Right lobe of liver (tissue), 6 donors: ENCODE measurements at regions not wholly inside any gene's neighbourhood (a gene's known extent, or its start where the extent isn't known, plus 50 kb on each side); places are given as distances from the start of the nearest gene placed in this dataset.

Experiments used
- ATAC-seq, 4 donors: fragments of 200-7000 bp; cut with Tn5 transposase; one replicate each; pipeline ENCODE4 v1.9.1; 2020; ENCODE audit warnings: mild to moderate bottlenecking in 4 of 4, moderate library complexity in 4 of 4
- DNase-seq, 3 donors: peaks; one replicate each; pipeline ENCODE4 v3.0.0-alpha.2; 2020
- H3K27ac ChIP-seq, 3 donors: fragments of 200-600 bp; one replicate each; pipeline ENCODE4 v1.8.0; 2022
- H3K27me3 ChIP-seq, 2 donors: fragments of 200-600 bp; one replicate each; pipeline ENCODE4 v1.8.0; 2022
- H3K36me3 ChIP-seq, 4 donors: fragments of 200-600 bp; sonication (generic) in 1 of 4; one replicate each; pipeline versions ENCODE4 v1.5.1 to v1.8.0; 2017 to 2022; ENCODE audit warnings: control low read depth in 1 of 4
- H3K4me1 ChIP-seq, 4 donors: fragments of 200-600 bp; sonication (generic) in 1 of 4; one replicate each; pipeline versions ENCODE4 v1.5.1 to v1.8.0; 2017 to 2022; ENCODE audit warnings: control low read depth in 1 of 4
- H3K4me3 ChIP-seq, 3 donors: fragments of 200-600 bp; one replicate each; pipeline ENCODE4 v1.8.0; 2022
- H3K9me3 ChIP-seq, 4 donors: fragments of 200-600 bp; sonication (generic) in 1 of 4; one replicate each; pipeline versions ENCODE4 v1.5.1 to v1.8.0; 2017 to 2022; ENCODE audit warnings: control low read depth in 1 of 4
- CTCF ChIP-seq, 4 donors: fragments of 200-600 bp in 3 of 4; fragments of 450-650 bp in 1 of 4; IDR thresholded peaks; one replicate each; pipeline versions ENCODE4 v1.5.1 to v1.8.0; 2016 to 2022; ENCODE audit warnings: antibody characterized with exemption in 4 of 4, mild to moderate bottlenecking in 2 of 4
- POLR2A ChIP-seq: fragments of 450-650 bp; IDR thresholded peaks from one replicate; pipeline ENCODE4 v1.6.1; 2017; ENCODE audit warnings: antibody characterized with exemption, mild to moderate bottlenecking
- WGBS: methylation state at CpG from one replicate; pipeline ENCODE4 v1.1.6; 2018; ENCODE audit warnings: low coverage, low lambda C conversion rate; ENCODE audit not compliant: insufficient coverage; ENCODE audit errors: missing lambda C conversion rate; 5-methylcytosine and 5-hydroxymethylcytosine counted together
- intact Hi-C, 2 donors: fragments of 100-400 bp; cut with DNase I; formaldehyde crosslinking; loops; one replicate each; pipeline versions ENCODE4 v1.11.2 to v1.14.1; 2022
- donor health status: DM: no; HTN: yes; CAD: no.
- donor health status: DM: no; HTN: no; CAD: no.
- donor health status: DM: no; HTN: no; CAD: no.
- donor health status: DM: no; HTN: yes; CAD: no.
- donor health status: DM: no; HTN: yes; CAD: no.

- intact Hi-C loops = no loop called here
- Histone ChIP-seq H3K9me3 (no peaks in the 10 kb centered on the region), H3K36me3 (no peaks in the 10 kb centered on the region), H3K4me1 (no peaks in the 10 kb centered on the region), H3K27ac (no peak overlapping the region), H3K27me3 (no peaks in the 10 kb centered on the region), H3K4me3 (no peak overlapping the region)
- WGBS = 54% methylated on average over 6 of the region's 6 CpGs
- TF ChIP-seq POLR2A = no peak
- no peak for TF ChIP-seq CTCF (IDR thresholded peaks at IDR 0.05)
- DNase-seq (no peak), ATAC-seq (no peak)
Measured at GRCh38 chr16:86643671-86644070, 65.3 kb downstream of the FOXL1 start.

DNA sequence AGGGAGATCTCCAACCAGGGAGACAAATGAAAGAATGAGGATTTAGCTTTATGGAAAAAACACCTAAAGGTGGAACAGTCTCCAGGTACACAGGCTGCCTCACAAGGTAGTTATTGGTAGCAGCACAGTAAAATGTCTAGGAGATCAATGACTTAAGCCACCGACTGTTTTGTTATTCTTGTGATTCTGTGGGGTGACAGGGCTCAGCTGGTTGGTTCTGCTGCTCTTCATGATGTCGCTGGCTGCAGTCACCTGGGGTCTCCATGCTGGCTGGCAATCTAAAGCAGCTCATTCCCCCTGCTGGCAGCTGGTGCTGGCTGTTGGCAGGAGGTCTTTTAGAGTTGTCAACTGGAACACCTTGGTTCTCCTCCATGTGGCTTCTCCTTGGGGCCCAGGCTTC lies 69.2 kb downstream of the FOXL1 start:
- no peak for TF ChIP-seq CTCF (IDR thresholded peaks at IDR 0.05)
- TF ChIP-seq POLR2A = no peak
- Histone ChIP-seq H3K9me3 (no peaks in the 10 kb centered on the region), H3K4me3 (no peak overlapping the region), H3K27me3 (no peaks in the 10 kb centered on the region), H3K27ac (no peak overlapping the region), H3K36me3 (no peaks in the 10 kb centered on the region), H3K4me1 (no peaks in the 10 kb centered on the region)
- WGBS = 60% methylated on average over 1 of the region's 2 CpGs
- no peak for DNase-seq
- no peak for ATAC-seq
- intact Hi-C loops = no loop called here

- DNase-seq (no peak), ATAC-seq (peak in 2 of 4 donors; percentile 15 to 22)
- intact Hi-C loops = no loop called here
- TF ChIP-seq POLR2A = no peak
- TF ChIP-seq CTCF (IDR thresholded peaks at IDR 0.05) = no peak
- H3K9me3 ChIP-seq = no peaks in the 10 kb centered on the region
- no peak overlapping the region for H3K27ac ChIP-seq
- no peaks in the 10 kb centered on the region for H3K27me3 ChIP-seq
- H3K4me1 ChIP-seq = no peaks in the 10 kb centered on the region
- H3K4me3 ChIP-seq = no peak overlapping the region
- whole genome bisulfite sequencing = 18% methylated on average over 3 of the region's 5 CpGs
- no peaks in the 10 kb centered on the region for H3K36me3 ChIP-seq
Measured at GRCh38 chr16:86649875-86650274, 71.5 kb downstream of the FOXL1 start.

DNA sequence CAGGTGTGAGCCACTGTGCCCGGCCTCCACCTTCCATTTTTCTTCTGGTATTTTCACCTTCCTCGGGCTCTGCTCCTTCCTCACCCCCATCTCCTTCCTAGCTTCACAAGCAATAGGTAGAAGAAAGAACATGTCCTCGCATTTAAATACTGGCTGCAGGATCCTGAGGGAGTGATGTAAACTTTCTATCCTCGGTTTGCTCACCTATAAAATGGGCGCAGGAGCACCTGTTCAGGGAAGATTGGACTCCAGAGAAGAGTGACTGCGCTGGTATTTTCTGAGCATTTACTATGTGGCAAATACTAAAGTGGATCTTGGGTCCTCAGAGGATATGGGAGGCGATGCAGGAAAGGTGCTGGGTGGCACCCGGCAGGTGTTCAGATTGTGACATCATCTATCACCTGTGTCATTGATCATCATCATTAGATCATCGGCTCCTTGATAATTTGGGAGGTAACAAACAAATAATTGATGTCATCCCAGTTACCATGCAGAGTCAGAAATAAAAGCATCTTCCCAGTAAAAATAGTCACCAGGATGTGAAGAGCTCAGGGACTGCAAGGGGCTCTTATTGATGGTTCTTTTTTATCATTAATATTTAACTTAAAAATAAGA lies 72.8 kb downstream of the FOXL1 start:
- Histone ChIP-seq H3K9me3 (no peaks in the 10 kb centered on the region), H3K27me3 (no peaks in the 10 kb centered on the region), H3K27ac (no peak overlapping the region), H3K36me3 (no peaks in the 10 kb centered on the region), H3K4me1 (no peaks in the 10 kb centered on the region), H3K4me3 (no peak overlapping the region)
- intact Hi-C loops = no loop called here
- DNase-seq (no peak), ATAC-seq (no peak)
- TF ChIP-seq POLR2A (no peak), CTCF (IDR thresholded peaks at IDR 0.05) (no peak)
- 68% methylated on average over 9 of the region's 9 CpGs for WGBS

- ATAC-seq (no peak), DNase-seq (no peak)
- Histone ChIP-seq H3K36me3 (no peaks in the 10 kb centered on the region), H3K9me3 (no peaks in the 10 kb centered on the region), H3K27me3 (no peaks in the 10 kb centered on the region), H3K4me3 (no peak overlapping the region), H3K27ac (no peak overlapping the region), H3K4me1 (no peaks in the 10 kb centered on the region)
- TF ChIP-seq CTCF (IDR thresholded peaks at IDR 0.05) (no peak), POLR2A (no peak)
- intact Hi-C loops = no loop called here
- WGBS = 42% methylated on average over 3 of the region's 6 CpGs
Measured at GRCh38 chr16:86651823-86652222, 73.5 kb downstream of the FOXL1 start.
